ENCODE measurements at regions not wholly inside any gene's neighbourhood (a gene's known extent, or its start where the extent isn't known, plus 50 kb on each side); places are given as distances from the start of the nearest gene placed in this dataset.

DNA sequence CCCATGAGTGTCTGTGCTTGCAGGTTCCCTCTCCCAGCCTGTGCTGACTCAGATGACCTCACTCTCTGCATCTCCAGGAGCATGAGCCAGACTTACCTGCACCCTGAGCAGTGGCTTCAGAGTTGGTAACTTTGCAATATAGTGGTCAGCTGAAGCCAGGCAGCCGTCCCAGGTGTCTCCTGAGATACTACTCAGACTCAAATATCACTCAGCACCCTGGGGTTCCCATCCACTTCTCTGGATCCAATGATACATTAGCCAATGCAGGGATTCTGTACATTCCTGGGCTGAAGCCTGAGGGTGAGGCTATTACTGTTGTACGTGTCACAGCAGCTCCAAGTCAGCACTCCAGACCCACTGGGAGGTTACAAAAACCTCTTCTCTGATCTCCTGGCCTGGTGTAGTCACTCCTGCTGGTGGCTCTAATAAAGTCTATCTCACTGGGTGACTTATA is 87.8 kb upstream of the TOP3B start:
- no peak for TF ChIP-seq EZH2 (IDR thresholded peaks at IDR 0.05; ENCODE audit: borderline replicate concordance, low read length)
- TF ChIP-seq, protein P1, sequence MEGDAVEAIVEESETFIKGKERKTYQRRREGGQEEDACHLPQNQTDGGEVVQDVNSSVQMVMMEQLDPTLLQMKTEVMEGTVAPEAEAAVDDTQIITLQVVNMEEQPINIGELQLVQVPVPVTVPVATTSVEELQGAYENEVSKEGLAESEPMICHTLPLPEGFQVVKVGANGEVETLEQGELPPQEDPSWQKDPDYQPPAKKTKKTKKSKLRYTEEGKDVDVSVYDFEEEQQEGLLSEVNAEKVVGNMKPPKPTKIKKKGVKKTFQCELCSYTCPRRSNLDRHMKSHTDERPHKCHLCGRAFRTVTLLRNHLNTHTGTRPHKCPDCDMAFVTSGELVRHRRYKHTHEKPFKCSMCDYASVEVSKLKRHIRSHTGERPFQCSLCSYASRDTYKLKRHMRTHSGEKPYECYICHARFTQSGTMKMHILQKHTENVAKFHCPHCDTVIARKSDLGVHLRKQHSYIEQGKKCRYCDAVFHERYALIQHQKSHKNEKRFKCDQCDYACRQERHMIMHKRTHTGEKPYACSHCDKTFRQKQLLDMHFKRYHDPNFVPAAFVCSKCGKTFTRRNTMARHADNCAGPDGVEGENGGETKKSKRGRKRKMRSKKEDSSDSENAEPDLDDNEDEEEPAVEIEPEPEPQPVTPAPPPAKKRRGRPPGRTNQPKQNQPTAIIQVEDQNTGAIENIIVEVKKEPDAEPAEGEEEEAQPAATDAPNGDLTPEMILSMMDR (IDR thresholded peaks at IDR 0.05; ENCODE audit: low read length) = no peak

Data from OCI-LY1 (cell line).